Eye (tissue), 1 donor: ENCODE measurements at regions not wholly inside any gene's neighbourhood (a gene's known extent, or its start where the extent isn't known, plus 50 kb on each side); places are given as distances from the start of the nearest gene placed in this dataset.

Experiments used
- DNase-seq: peaks from one replicate; pipeline ENCODE4 v3.0.0-alpha.2; 2015

DNA sequence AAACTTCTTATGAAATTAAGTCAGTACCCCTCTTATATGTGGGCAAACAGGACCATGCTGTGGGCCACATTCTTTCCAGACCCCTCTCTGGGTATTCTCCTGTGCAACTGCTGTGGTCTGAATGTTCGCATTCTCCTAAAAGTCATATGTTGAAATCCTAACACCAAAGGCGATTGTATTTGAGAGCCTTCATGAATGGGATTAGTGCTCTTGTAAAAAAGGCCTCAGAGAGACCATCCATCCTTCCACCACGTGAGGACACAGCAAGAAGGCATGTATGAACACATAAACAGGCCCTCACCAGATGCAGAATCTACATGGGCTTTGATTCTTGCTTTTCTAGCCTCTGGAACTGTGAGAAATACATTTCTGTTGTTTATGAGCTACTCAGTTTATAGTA lies 68.0 kb upstream of the NAALADL2 start:
- no peak for DNase-seq

DNA sequence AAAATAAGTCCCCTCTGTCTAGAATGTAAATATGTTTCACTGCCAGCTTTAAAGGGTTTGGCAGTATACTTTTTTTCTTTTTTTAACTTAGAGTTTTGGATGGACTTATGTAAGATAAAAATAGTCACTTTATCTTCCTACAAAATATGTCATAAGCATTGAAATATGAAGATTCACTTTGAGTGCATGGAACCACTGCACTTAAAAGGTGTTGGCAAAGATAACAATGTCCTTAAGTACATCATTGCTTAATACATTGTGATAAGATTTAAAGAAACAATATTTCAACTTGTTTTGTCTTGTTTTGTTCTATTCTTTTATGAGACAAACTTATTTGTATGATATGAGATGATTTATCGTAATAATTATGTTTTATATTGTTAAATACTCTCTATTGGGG lies 66.3 kb upstream of the NAALADL2 start:
- no peak for DNase-seq
